ENCODE measurements at regions not wholly inside any gene's neighbourhood (a gene's known extent, or its start where the extent isn't known, plus 50 kb on each side); places are given as distances from the start of the nearest gene placed in this dataset.
"Not testable (repeated sequence)": the region's sequence is repeated elsewhere in the genome, so short reads cannot be mapped to it uniquely, and the experiment has no call there.

DNA sequence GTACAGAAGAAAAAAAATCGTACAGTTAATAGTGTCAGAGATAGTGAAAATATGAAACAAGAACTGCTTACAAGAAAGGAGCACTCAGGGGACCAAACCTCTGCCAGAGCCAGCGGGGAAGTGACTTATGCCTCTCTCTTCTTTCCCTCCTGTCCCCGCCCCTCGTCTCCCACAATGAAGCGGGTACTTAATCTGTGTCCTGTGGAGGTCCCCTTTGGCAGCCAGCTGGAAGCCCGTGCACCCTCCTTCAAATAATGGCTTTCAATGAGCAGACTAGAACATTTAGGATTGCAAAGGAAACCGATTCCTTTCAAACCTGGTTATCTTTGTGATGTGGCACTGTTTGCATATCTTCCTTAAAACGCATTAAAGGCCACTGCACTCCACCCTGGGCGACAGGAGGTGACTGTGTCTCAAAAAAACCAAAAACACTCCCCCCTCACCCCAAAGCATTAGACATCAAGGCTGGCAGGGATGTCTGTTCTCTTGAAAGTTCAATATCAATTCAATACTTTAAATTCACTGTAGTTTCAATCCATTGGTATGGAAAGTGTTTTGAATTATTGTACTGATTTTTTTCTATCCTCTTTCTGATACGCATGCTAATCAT lies 51.7 kb downstream of the PPIAL4C start:
- DNase-seq: not testable (repeated sequence)

- DNase-seq: peak; percentile 90
Observed at GRCh38 chr1:149636286-149637122, 52.9 kb downstream of the PPIAL4C start.

DNA sequence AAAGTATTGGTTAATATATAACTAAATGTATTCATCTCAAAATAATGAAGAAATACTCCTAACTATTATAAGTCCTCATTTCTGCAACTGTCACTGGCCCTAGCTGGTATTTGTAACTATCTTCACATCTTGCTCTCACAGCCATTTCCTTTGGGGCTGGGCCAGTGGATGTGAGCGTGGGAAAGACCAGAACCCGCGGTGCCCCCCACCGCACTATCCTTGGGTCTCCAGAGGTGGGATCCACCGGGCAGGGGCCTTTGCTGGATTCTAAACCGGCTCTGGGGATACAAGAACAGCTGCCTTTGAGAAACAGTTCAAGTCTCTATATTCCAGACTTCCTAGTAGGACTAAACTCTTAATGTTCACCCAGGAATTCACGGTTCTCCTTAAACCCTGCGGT lies 54.8 kb downstream of the PPIAL4C start:
- peak; percentile 12 for DNase-seq

DNA sequence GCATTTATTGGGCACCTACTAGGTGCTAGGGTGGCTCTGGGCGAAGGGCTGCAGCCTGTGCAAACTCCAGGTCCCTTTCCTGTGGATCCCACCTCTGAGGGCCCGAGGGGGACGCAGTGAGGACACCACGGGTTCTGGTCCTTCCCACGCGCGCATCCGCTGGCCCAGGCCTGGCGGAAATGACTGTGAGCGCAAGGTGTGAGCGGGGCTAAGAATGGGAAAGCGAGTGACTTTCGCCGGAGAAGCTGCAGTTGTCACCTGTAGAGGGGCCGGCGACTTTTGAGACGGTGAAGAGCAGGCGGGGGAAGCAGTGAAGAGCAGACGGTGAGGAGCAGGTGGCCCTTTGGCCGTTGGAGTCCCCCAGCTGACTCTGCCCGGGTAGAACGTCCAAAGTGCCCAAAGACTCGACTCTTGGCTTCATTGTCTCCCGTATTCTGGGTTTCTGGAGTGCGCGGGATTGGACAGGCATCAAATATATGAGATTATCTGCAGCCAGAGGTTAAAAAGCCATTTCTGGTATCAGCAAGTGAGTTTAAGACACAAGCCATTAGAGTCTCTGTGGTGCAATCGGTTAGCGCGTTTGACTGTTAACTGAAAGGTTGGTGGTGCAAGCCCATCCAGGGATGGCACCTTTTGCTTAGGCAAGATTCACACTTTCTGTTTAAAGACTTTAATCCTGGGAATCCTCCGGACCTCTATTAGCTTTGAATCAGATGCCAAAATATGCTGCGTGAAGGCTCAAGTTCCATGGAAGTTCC lies 55.4 kb downstream of the PPIAL4C start:
- peak; percentile 25 for DNase-seq

DNA sequence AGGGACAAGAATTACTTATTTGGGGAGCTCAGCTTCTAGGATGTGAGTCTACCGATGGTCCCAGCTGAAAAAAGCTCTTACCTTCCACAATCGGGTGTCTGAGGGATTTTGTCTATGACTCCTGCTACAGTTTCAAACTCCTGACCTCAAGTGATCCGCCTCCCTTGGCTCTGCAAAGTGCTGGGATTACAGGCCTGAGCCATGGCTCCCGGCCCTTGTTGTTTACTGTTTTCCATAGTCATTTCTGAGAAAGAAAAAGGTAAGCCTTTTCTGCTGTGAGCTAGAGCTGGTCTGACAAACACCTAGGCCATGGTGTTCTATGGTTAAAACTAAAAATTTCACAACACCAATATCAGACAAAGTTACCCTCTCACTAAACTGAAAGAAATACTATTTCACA lies 57.5 kb downstream of the PPIAL4C start:
- DNase-seq: not testable (repeated sequence)

GRCh38 chr1:149644818-149645217 lies 61.2 kb downstream of the PPIAL4C start:
- not testable (repeated sequence) for DNase-seq

DNA sequence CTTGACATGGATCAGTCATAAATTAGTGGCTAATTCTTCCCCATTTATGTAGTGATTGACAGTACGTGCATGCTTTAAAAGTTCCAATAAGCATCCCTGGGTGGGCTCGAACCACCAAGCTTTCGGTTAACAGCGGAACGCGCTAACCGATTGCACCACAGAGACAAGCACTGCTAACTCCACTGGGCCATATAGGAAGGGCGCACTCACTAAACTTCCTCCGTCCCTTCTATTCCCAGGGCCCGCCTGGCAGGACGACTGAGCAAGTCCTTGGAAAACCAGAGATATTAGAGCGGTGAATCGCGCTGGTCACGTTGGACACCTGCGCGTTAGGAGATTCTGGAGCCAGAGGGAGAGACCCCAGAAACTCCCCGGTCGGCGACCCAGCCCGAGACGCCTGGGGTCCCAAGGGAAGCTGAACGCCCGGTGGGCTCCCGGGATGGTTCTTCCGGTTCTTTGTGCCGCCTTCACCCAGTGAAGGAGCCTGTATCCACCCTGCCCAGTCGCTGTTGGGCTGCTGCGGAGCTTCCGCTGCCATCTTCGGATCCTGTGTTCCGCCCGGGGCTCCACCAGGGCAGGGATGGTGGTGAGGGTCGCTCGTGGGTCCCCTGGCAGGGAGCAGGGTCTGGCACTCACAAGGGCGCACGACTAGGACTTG lies 62.8 kb downstream of the PPIAL4C start:
- not testable (repeated sequence) for DNase-seq

DNA sequence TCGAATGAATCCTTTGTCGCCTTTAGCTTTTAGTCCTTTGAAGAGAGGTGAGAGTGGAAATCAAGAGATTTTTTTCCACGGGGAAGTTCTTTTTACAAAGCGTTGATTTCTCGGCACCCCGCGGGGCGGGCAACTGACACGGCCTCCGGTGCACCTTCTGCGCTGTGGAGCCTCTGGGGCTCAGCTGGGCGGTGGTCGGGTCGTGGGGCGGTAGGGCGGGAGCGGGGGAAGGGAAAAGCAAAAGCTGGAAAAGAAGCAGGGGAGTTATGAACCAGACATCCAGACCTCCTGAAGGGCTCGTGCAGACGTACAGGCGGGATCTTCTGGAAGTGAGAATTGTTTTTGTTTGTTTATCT lies 63.3 kb downstream of the PPIAL4C start:
- not testable (repeated sequence) for DNase-seq

DNA sequence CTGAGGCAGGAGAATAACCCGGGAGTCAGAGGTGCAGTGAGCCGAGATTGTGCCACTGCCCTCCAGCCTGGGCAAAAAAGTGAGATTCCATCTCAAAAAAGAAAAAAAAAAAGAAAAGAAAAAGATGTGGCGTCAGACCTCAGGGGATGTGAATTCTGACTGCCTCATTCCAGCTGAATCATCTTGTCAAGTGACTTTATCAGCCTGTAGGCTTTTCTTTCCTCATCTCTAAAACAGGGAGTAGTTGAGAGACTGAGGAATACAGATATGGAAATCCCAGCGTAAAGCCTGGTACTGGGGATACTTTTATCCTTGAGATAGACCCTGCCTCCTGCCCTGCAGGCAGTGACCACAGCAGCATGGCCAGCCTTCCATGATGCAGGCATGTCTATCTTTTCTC lies 74.1 kb downstream of the PPIAL4C start:
- DNase-seq: not testable (repeated sequence)

- not testable (repeated sequence) for DNase-seq
Observed at GRCh38 chr1:149658175-149658574, 74.5 kb downstream of the PPIAL4C start.

DNA sequence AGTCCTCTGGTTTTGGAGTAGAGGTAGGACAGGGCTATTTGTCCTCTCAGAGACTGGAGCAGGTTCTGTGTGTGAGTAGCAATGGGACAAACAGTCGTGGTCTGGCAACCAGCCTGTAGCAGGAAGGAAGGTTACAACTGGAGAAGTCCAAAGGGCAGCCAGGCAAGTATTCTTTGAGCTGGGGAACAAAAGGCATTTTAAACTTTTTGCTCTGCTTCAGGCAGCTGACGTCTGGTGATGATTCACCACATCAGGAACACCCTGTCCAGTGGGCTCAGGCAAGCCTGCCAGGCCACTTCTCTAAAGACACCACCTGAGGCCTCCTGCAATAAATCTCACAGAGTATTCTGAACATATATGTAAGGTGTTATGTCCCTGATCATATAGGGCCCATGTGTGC lies 81.0 kb downstream of the PPIAL4C start:
- not testable (repeated sequence) for DNase-seq

DNA sequence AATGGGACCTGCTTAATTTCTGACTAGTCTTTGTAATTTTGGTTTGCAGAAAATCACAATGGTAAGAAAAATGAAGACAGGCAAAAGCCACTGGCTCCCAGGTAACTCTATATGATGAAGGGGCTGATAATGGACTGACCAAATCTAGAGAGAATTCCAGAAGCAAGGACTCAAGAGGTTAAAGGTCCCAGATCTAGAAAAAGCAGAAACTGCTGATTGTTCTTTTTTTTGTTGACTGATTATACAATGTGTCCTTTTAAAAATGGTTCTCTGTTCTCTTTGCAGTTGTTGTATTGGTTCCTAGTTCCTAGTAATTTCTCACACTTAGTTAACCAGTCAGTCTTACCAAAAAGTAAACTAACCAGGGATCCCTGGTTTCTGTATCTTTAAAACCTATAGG lies 81.4 kb downstream of the PPIAL4C start:
- DNase-seq: not testable (repeated sequence)

- not testable (repeated sequence) for DNase-seq
Observed at GRCh38 chr1:149665528-149665927, 81.9 kb downstream of the PPIAL4C start.

GRCh38 chr1:149673231-149673909 lies 89.7 kb downstream of the PPIAL4C start:
- DNase-seq: peak; percentile 11

GRCh38 chr1:149674921-149675320 lies 91.3 kb downstream of the PPIAL4C start:
- DNase-seq: not testable (repeated sequence)

- not testable (repeated sequence) for DNase-seq
Observed at GRCh38 chr1:149677359-149677758, 93.7 kb downstream of the PPIAL4C start.

GRCh38 chr1:149686593-149687238 lies 95.8 kb upstream of the FCGR1A start:
- not testable (repeated sequence) for DNase-seq

GRCh38 chr1:149691399-149691798 lies 91.1 kb upstream of the FCGR1A start:
- DNase-seq: not testable (repeated sequence)

- DNase-seq: not testable (repeated sequence)
Observed at GRCh38 chr1:149692804-149693539, 89.5 kb upstream of the FCGR1A start.

- DNase-seq: not testable (repeated sequence)
Observed at GRCh38 chr1:149695066-149695465, 87.4 kb upstream of the FCGR1A start.

DNA sequence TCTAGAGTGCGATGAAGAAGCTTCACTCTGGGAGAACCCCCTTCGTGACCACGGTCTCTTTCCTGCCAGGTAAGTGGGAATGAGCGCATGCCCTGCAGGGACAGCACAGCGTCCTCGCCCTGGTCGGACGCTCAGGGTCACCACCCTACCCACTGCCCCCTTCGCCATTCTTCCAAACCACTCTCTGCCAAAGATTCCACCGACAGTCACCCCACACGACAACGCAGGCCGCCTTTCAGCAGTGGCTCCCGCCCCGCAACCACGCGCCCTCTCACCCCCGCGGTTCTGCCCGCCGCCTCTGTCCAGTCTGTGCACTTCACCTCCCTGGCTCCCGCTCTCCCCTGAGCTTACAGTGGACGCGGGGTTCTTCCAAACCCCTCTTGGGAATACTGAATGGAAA lies 82.3 kb upstream of the FCGR1A start:
- not testable (repeated sequence) for DNase-seq

Data from left hindlimb (tissue), 1 donor.